ENCODE measurements at regions not wholly inside any gene's neighbourhood (a gene's known extent, or its start where the extent isn't known, plus 50 kb on each side); places are given as distances from the start of the nearest gene placed in this dataset.

DNA sequence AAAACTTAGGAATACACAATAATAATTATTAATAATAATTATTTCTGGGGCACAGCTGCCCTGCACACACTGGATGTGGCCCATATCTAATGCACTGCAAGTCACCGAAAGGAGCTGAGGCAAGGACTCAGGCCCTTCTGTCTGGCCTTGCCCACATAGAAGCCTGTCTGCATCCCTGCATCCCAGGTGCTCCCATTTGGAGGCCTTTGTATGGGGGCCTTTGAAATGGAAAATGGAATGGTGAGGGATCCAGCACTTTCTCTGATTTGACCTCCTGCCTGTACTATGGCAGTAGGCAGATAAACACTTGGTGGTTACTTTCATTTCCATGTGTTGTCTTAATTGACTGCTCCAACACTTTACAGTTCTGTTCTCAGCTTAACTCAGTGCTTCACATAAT lies 75.7 kb upstream of the PTCHD4 start:
- in situ Hi-C loops (cut with HindIII; ENCODE audit: extremely low pct_ligation_motif_present, low pct_unique_long_range_greater_than_20kb), result no loop called here
- no peak overlapping the region for H3K27ac ChIP-seq (ENCODE audit: extremely low read length, insufficient read depth, low read length)
- no peak overlapping the region for H3K4me3 ChIP-seq (replicated peaks in 1 of 3; ENCODE audit: insufficient read depth in 1 of 3, low read depth in 2 of 3, low read length in 3 of 3)
- H3K79me2 ChIP-seq (ENCODE audit: insufficient read depth, low read length), result no peaks in the 10 kb centered on the region
- POLR2A ChIA-PET, result no interaction called here
- no peaks in the 10 kb centered on the region for H4K20me1 ChIP-seq (ENCODE audit: insufficient read depth, low read length)
- BruUV-seq (replicated peaks), result no TSS peak
- FAIRE-seq (no peak), ATAC-seq (no peak), DNase-seq (ENCODE audit: low spot score) (no peak)
- no peaks in the 10 kb centered on the region for H3K9me3 ChIP-seq (ENCODE audit: low read length)
- H3K36me3 ChIP-seq (replicated peaks in 1 of 2; ENCODE audit: control insufficient read depth in 1 of 2, insufficient read depth in 2 of 2, low read length in 2 of 2), result no peaks in the 10 kb centered on the region
- no peak overlapping the region for H2AFZ ChIP-seq (ENCODE audit: low read length)
- CTCF ChIA-PET (ENCODE audit: low intra/inter-chr PET ratio, low total read pairs), result no interaction called here
- no peaks in the 10 kb centered on the region; a peak in 1 of 5 replicates for H3K27me3 ChIP-seq (ENCODE audit: control insufficient read depth in 1 of 2, insufficient read depth in 2 of 2, low read length in 2 of 2)
- 47% methylated on average over 1 of the region's 1 CpG for WGBS (ENCODE audit: low lambda C conversion rate)
- H3K9ac ChIP-seq (ENCODE audit: insufficient read depth, low read depth, low read length), result no peak overlapping the region
- intact Hi-C loops (cut with micrococcal nuclease; ENCODE audit: unreplicated experiment), result no loop called here
- no peaks in the 10 kb centered on the region for H3K4me1 ChIP-seq (ENCODE audit: insufficient read depth, low read length)
- no peak overlapping the region for H3K4me2 ChIP-seq (ENCODE audit: low read depth, low read length)
- TF ChIP-seq, protein P1, sequence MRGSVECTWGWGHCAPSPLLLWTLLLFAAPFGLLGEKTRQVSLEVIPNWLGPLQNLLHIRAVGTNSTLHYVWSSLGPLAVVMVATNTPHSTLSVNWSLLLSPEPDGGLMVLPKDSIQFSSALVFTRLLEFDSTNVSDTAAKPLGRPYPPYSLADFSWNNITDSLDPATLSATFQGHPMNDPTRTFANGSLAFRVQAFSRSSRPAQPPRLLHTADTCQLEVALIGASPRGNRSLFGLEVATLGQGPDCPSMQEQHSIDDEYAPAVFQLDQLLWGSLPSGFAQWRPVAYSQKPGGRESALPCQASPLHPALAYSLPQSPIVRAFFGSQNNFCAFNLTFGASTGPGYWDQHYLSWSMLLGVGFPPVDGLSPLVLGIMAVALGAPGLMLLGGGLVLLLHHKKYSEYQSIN (CRISPR knock-in tag; IDR thresholded peaks at IDR 0.05; ENCODE audit: borderline replicate concordance), result no peak

DNA sequence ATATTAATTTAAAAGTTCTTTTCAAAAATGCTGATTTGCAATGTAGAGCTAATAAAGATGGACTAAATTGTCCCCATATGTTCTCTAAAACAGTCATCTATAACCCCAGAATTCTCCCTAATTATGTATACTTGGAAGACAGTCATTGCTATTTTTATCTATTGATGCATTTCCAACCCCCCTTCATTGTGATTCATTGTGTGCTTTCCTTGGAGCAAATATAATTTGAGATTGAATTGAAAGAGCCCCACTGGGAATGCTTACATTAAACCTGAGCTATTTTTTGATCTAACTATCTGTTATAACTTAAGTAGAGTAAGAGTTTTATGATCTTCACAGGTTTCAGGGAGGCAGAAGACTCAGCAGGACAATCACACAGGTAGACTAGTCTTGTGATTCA lies 73.7 kb upstream of the PTCHD4 start:
- no peak overlapping the region for H2AFZ ChIP-seq (ENCODE audit: low read length)
- in situ Hi-C loops (cut with HindIII; ENCODE audit: extremely low pct_ligation_motif_present, low pct_unique_long_range_greater_than_20kb), result no loop called here

More for the DNA sequence above, 73.7 kb upstream of the PTCHD4 start:
- TF ChIP-seq ZNF644 (CRISPR knock-in tag; IDR thresholded peaks at IDR 0.05; ENCODE audit: low read depth) (no peak), ZSCAN9 (CRISPR knock-in tag; IDR thresholded peaks at IDR 0.05; ENCODE audit: borderline replicate concordance) (no peak), HNF4G (IDR thresholded peaks at IDR 0.05; ENCODE audit: borderline replicate concordance, low read depth, low read length) (no peak), HNF4G (CRISPR knock-in tag; IDR thresholded peaks at IDR 0.05; ENCODE audit: borderline replicate concordance, low read depth) (no peak), IKZF1 (IDR thresholded peaks at IDR 0.05) (no peak), REXO4 (CRISPR knock-in tag; IDR thresholded peaks at IDR 0.05; ENCODE audit: borderline replicate concordance) (no peak), ZSCAN31 (CRISPR knock-in tag; IDR thresholded peaks at IDR 0.05; ENCODE audit: low read depth) (no peak)
- TF ChIP-seq, protein P2, sequence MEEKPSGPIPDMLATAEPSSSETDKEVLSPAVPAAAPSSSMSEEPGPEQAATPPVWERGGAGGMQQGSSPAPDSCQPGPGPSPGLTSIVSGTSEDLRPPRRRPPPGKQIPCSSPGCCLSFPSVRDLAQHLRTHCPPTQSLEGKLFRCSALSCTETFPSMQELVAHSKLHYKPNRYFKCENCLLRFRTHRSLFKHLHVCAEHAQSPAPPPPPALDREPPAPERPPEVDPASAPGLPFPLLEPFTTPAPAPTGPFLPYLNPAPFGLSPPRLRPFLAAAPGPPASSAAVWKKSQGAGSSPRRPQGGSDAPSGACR (CRISPR knock-in tag; IDR thresholded peaks at IDR 0.05), result no peak
- no peak for DNase-seq (ENCODE audit: low spot score)
- CTCF ChIA-PET (ENCODE audit: low intra/inter-chr PET ratio, low total read pairs), result no interaction called here
- Histone ChIP-seq H3K27me3 (ENCODE audit: control insufficient read depth in 1 of 2, insufficient read depth in 2 of 2, low read length in 2 of 2) (no peaks in the 10 kb centered on the region; a peak in 1 of 5 replicates), H3K4me3 (replicated peaks in 1 of 3; ENCODE audit: insufficient read depth in 1 of 3, low read depth in 2 of 3, low read length in 3 of 3) (no peak overlapping the region), H3K36me3 (replicated peaks in 1 of 2; ENCODE audit: control insufficient read depth in 1 of 2, insufficient read depth in 2 of 2, low read length in 2 of 2) (no peaks in the 10 kb centered on the region), H3K9ac (ENCODE audit: insufficient read depth, low read depth, low read length) (no peak overlapping the region), H3K4me1 (ENCODE audit: insufficient read depth, low read length) (no peaks in the 10 kb centered on the region), H3K4me2 (ENCODE audit: low read depth, low read length) (no peak overlapping the region), H4K20me1 (ENCODE audit: insufficient read depth, low read length) (no peaks in the 10 kb centered on the region), H3K27ac (ENCODE audit: extremely low read length, insufficient read depth, low read length) (no peak overlapping the region), H3K79me2 (ENCODE audit: insufficient read depth, low read length) (no peaks in the 10 kb centered on the region), H3K9me3 (ENCODE audit: low read length) (no peaks in the 10 kb centered on the region)
- FAIRE-seq, result no peak
- BruUV-seq (replicated peaks), result no TSS peak
- intact Hi-C loops (cut with micrococcal nuclease; ENCODE audit: unreplicated experiment), result no loop called here
- no peak for ATAC-seq
- POLR2A ChIA-PET, result no interaction called here
